GM12878 (cell line): ENCODE measurements at regions not wholly inside any gene's neighbourhood (a gene's known extent, or its start where the extent isn't known, plus 50 kb on each side); places are given as distances from the start of the nearest gene placed in this dataset.

Experiments used
- ATAC-seq: fragments of 200-7000 bp; cut with Tn5 transposase; 3 replicates; pipeline ENCODE4 v1.9.1; 2020; ENCODE audit warnings: mild to moderate bottlenecking, moderate library complexity
- BruUV-seq: library from RNA; stranded (reverse); fragments of 400-500 nt; replicated peaks from 2 replicates; lab custom pipeline; 2021; lab: Mats Ljungman, UMichigan
- CTCF ChIA-PET: fragments of 300-600 bp; sonication (Branson Sonifier 250); formaldehyde crosslinking; extraction: SDS; loops from one replicate; lab custom pipeline; 2021; ENCODE audit warnings: inconsistent platforms; lab: Yijun Ruan, JAX
- POLR2A ChIA-PET: fragments of 350-600 bp; formaldehyde crosslinking; extraction: SDS; loops from one replicate; lab custom pipeline; 2021; ENCODE audit warnings: inconsistent platforms; lab: Charles Lee
- RAD21 ChIA-PET: fragments of 300-600 bp; sonication (Branson Sonifier 250); formaldehyde crosslinking; loops from one replicate; lab custom pipeline; 2023; ENCODE audit warnings: antibody characterized with exemption; ENCODE audit not compliant: unreplicated experiment; lab: Charles Lee
- SMC1A ChIA-PET: fragments of 300-600 bp; sonication (Branson Sonifier 250); formaldehyde crosslinking; loops from one replicate; lab custom pipeline; 2023; ENCODE audit not compliant: unreplicated experiment, uncharacterized antibody; lab: Charles Lee
- DNase-seq: peaks from one replicate; pipeline ENCODE4 v3.0.0-alpha.2; 2011; ENCODE audit warnings: low read depth, low spot score
- FAIRE-seq: peaks from 3 replicates; lab custom pipeline; 2011; peaks lifted over from hg19 to GRCh38; lab: Jason Lieb, UNC
- H2AFZ ChIP-seq: 2 replicates; pipeline ENCODE4 v1.6.0; 2011; ENCODE audit warnings: low read depth, low read length, control low read depth; ENCODE audit not compliant: control insufficient read depth
- H3K27ac ChIP-seq: 2 replicates; pipeline ENCODE4 v1.5.1; 2011; ENCODE audit warnings: control low read depth; ENCODE audit not compliant: control insufficient read depth, insufficient read depth
- H3K27me3 ChIP-seq, 2 experiments: replicated peaks in 1 of 2; 2 replicates each; pipeline versions ENCODE4 v1.6.0 to v1.6.1; 2011; ENCODE audit warnings: low read length in 1 of 2; ENCODE audit not compliant: control insufficient read depth in 2 of 2, insufficient read depth in 2 of 2
- H3K36me3 ChIP-seq, 2 experiments: 2 replicates each; pipeline ENCODE4 v1.5.1; 2011; ENCODE audit warnings: low read length in 1 of 2; ENCODE audit not compliant: control insufficient read depth in 2 of 2, insufficient read depth in 2 of 2
- H3K4me1 ChIP-seq: 2 replicates; pipeline ENCODE4 v1.6.1; 2011; ENCODE audit warnings: mild to moderate bottlenecking, low read length, moderate library complexity, mixed read lengths; ENCODE audit not compliant: control insufficient read depth, insufficient read depth
- H3K4me2 ChIP-seq: 2 replicates; pipeline ENCODE4 v1.6.0; 2011; ENCODE audit warnings: control low read depth; ENCODE audit not compliant: control insufficient read depth, insufficient read depth
- H3K4me3 ChIP-seq: fragments of 200-600 bp; sonication (generic); 2 replicates; pipeline ENCODE4 v1.5.1; 2016
- H3K79me2 ChIP-seq: 2 replicates; pipeline ENCODE4 v1.6.0; 2011; ENCODE audit warnings: low read length; ENCODE audit not compliant: control insufficient read depth, insufficient read depth
- H3K9ac ChIP-seq: 2 replicates; pipeline ENCODE4 v1.8.0; 2011; ENCODE audit warnings: low read length, control low read depth, mixed read lengths; ENCODE audit not compliant: control insufficient read depth, insufficient read depth
- H3K9me3 ChIP-seq: replicated peaks from 3 replicates; pipeline ENCODE4 v1.5.1; 2011; ENCODE audit warnings: mild to moderate bottlenecking, low read length; ENCODE audit not compliant: control insufficient read depth, insufficient read depth
- H4K20me1 ChIP-seq: 2 replicates; pipeline ENCODE4 v1.6.0; 2011; ENCODE audit not compliant: control insufficient read depth, insufficient read depth
- ATF2 ChIP-seq: IDR thresholded peaks from 2 replicates; pipeline ENCODE4 v1.6.1; 2012; ENCODE audit warnings: low read length, inconsistent platforms
- ATF3 ChIP-seq: IDR thresholded peaks from 2 replicates; pipeline ENCODE4 v1.6.1; 2011; ENCODE audit warnings: low read depth, mild to moderate bottlenecking, low read length, moderate library complexity, borderline replicate concordance; ENCODE audit errors: extremely low read depth
- IRF3 ChIP-seq: fragments of 450-650 bp; IDR thresholded peaks from 2 replicates; pipeline ENCODE4 v1.6.1; 2014; ENCODE audit warnings: mild to moderate bottlenecking
- KDM1A ChIP-seq: fragments of 200-600 bp; sonication (generic); IDR thresholded peaks from 2 replicates; pipeline ENCODE4 v1.6.1; 2016; ENCODE audit warnings: borderline replicate concordance
- POLR2AphosphoS5 ChIP-seq: IDR thresholded peaks from 2 replicates; pipeline ENCODE4 v1.6.1; 2011; ENCODE audit warnings: mild to moderate bottlenecking, low read length, inconsistent platforms
- RELB ChIP-seq: fragments of 450-650 bp; IDR thresholded peaks from 2 replicates; pipeline ENCODE4 v1.6.1; 2017; ENCODE audit warnings: low read depth, mild to moderate bottlenecking, moderate library complexity
- RUNX3 ChIP-seq: IDR thresholded peaks from 2 replicates; pipeline ENCODE4 v1.6.1; 2012; ENCODE audit warnings: low read length, inconsistent platforms
- SMAD1 ChIP-seq: fragments of 450-650 bp; IDR thresholded peaks from 2 replicates; pipeline ENCODE4 v1.6.1; 2018; ENCODE audit warnings: mild to moderate bottlenecking, low read depth; ENCODE audit not compliant: partially characterized antibody
- STAT1 ChIP-seq: fragments of 450-650 bp; conservative IDR thresholded peaks from 2 replicates; pipeline ENCODE4 v1.6.1; 2014; ENCODE audit warnings: antibody characterized with exemption, mild to moderate bottlenecking
- TCF7 ChIP-seq: IDR thresholded peaks from 2 replicates; pipeline ENCODE4 v1.6.1; 2014; ENCODE audit warnings: antibody characterized with exemption, borderline replicate concordance
- ZBTB4 ChIP-seq: fragments of 450-650 bp; formaldehyde crosslinking; IDR thresholded peaks from 2 replicates; pipeline ENCODE4 v1.4.0; 2022; ENCODE audit warnings: mild to moderate bottlenecking, moderate library complexity
- WGBS: methylation state at CpG from one replicate; pipeline ENCODE4 v1.1.6; 2016; ENCODE audit warnings: low lambda C conversion rate; ENCODE audit not compliant: insufficient replicate concordance, insufficient coverage; ENCODE audit errors: missing lambda C conversion rate; 5-methylcytosine and 5-hydroxymethylcytosine counted together
- in situ Hi-C: fragments of 300-500 bp; cut with MboI; formaldehyde crosslinking; loops from 9 replicates; pipeline ENCODE4 v1.14.3; 2018; ENCODE audit warnings: mixed read lengths
- intact Hi-C: fragments of 100-400 bp; cut with micrococcal nuclease; formaldehyde crosslinking; loops from one replicate; pipeline ENCODE4 v1.14.2; 2022; ENCODE audit not compliant: unreplicated experiment

GRCh38 chr6:84455511-84456029 is 228.1 kb upstream of the CEP162 start:
- WGBS, result 38% methylated on average over 3 of the region's 3 CpGs
- no peak for TF ChIP-seq RELB
- TF ChIP-seq ATF2, result no peak
- TF ChIP-seq SMAD1, result no peak
- TF ChIP-seq POLR2AphosphoS5, result no peak
- no peak for TF ChIP-seq STAT1
- no peak for TF ChIP-seq KDM1A
- no peak for TF ChIP-seq ATF3
- no peak for TF ChIP-seq IRF3
- no peak for TF ChIP-seq ZBTB4
- no peak for TF ChIP-seq RUNX3
- TF ChIP-seq TCF7, result no peak
- TF ChIP-seq, all 136 proteins: peak for 0
- H3K27me3 ChIP-seq, result no peaks in the 10 kb centered on the region
- no TSS peak for BruUV-seq
- H3K4me2 ChIP-seq, result no peak overlapping the region
- H4K20me1 ChIP-seq, result no peaks in the 10 kb centered on the region
- SMC1A ChIA-PET, result no interaction called here
- CTCF ChIA-PET, result no interaction called here
- DNase-seq (no peak), ATAC-seq (no peak), FAIRE-seq (no peak)
- H3K27ac ChIP-seq, result no peak overlapping the region
- no peak overlapping the region for H3K9ac ChIP-seq
- POLR2A ChIA-PET, result no interaction called here
- H3K36me3 ChIP-seq, result no peaks in the 10 kb centered on the region; a peak in 1 of 4 replicates
- H2AFZ ChIP-seq, result no peak overlapping the region
- no peaks in the 10 kb centered on the region for H3K4me1 ChIP-seq
- no peak overlapping the region for H3K4me3 ChIP-seq
- no peaks in the 10 kb centered on the region for H3K79me2 ChIP-seq
- in situ Hi-C loops, result no loop called here
- H3K9me3 ChIP-seq, result no peaks in the 10 kb centered on the region
- RAD21 ChIA-PET, result no interaction called here
- intact Hi-C loops, result no loop called here
